ENCODE measurements at regions not wholly inside any gene's neighbourhood (a gene's known extent, or its start where the extent isn't known, plus 50 kb on each side); places are given as distances from the start of the nearest gene placed in this dataset.

DNA sequence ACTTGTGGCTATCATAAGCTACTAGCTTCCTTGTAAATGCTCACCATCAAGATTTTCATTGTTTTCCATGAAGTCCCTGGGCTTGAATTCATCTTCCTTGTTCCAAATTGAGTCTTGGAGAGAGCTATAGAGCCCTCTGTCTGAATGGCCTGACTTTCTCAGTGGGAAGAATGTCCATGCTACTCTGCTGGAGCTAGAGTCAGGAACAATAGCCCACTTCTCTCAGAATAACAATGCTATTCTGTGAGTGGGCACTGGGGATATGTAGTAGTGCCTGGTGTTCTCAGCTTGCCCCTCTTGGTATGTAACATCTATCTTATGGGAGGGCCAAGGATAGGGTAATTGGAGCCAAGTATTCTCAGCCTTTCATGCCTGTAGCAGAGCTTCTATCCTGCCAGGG is 127.6 kb upstream of the TRHDE start:
- TF ChIP-seq, protein P1, sequence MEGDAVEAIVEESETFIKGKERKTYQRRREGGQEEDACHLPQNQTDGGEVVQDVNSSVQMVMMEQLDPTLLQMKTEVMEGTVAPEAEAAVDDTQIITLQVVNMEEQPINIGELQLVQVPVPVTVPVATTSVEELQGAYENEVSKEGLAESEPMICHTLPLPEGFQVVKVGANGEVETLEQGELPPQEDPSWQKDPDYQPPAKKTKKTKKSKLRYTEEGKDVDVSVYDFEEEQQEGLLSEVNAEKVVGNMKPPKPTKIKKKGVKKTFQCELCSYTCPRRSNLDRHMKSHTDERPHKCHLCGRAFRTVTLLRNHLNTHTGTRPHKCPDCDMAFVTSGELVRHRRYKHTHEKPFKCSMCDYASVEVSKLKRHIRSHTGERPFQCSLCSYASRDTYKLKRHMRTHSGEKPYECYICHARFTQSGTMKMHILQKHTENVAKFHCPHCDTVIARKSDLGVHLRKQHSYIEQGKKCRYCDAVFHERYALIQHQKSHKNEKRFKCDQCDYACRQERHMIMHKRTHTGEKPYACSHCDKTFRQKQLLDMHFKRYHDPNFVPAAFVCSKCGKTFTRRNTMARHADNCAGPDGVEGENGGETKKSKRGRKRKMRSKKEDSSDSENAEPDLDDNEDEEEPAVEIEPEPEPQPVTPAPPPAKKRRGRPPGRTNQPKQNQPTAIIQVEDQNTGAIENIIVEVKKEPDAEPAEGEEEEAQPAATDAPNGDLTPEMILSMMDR (IDR thresholded peaks at IDR 0.05; ENCODE audit: low read depth, low read length) = no peak
- CTCF ChIA-PET = no interaction called here
- POLR2A ChIA-PET = no interaction called here
- DNase-seq (ENCODE audit: low read depth, low spot score) = no peak
- H3K27me3 ChIP-seq (ENCODE audit: control insufficient read depth, insufficient read depth, low read length) = peaks cover 5% of the 10 kb centered on the region
- H3K4me3 ChIP-seq (ENCODE audit: low read depth, low read length) = no peak overlapping the region
- H3K27ac ChIP-seq (ENCODE audit: low read depth, low read length) = no peak overlapping the region
- no peaks in the 10 kb centered on the region; the same call in 1 of the 2 replicates for H3K9me3 ChIP-seq (ENCODE audit: control insufficient read depth, insufficient read depth, low read length)

DNA sequence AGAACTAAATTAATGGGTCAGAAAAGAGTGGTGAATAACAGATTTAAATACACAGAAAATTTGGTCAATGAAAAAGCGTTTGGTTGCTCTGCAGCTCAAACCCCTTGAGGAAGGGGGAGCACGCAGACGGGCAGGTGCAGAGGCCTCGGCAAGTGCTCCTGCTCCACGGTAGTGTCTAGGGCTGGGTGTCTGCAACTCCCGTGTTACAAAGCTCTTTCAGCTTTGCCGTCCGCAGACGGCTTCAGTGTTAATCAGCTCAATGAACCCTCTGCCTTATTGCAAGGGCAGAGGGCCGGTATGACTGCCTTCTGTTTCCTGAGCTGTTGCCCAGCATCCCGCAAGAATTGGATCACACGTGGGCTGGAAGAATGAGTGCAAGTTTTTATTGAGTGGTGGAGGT is 125.7 kb upstream of the TRHDE start:
- POLR2A ChIA-PET = no interaction called here
- H3K27me3 ChIP-seq (ENCODE audit: control insufficient read depth, insufficient read depth, low read length) = peaks cover 5% of the 10 kb centered on the region
- no peak overlapping the region for H3K4me3 ChIP-seq (ENCODE audit: low read depth, low read length)
- CTCF ChIA-PET = no interaction called here
- TF ChIP-seq, protein P1 (IDR thresholded peaks at IDR 0.05; ENCODE audit: low read depth, low read length) = no peak
- no peak overlapping the region for H3K27ac ChIP-seq (ENCODE audit: low read depth, low read length)
- no peaks in the 10 kb centered on the region; the same call in 1 of the 2 replicates for H3K9me3 ChIP-seq (ENCODE audit: control insufficient read depth, insufficient read depth, low read length)
- no peak for DNase-seq (ENCODE audit: low read depth, low spot score)

DNA sequence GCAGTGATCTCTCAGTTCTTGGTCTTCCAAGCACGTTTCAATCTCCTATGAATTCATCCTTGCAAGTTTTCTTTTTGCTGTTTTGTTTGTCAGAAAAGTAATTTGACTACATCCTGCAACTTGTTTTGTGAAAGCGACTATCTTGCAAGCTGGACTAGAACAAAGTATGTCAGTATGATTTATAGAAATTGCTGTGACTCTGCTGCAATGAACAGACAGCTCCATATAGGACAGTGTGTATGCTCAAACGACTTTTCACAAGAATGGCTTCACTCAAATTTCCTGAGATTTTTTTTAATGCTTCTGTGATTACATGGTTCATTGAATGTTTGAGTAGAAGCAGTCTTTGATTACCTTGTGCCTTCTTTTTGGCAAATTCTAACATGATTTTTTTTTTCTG is 123.5 kb upstream of the TRHDE start:
- ChIA-PET CTCF (interaction anchor here (0.7 kb wide), 1 partner anchor 302 kb away, joined by 5 read pairs; no protein-coding TSS in a partner anchor), POLR2A (no interaction called here)
- no peaks in the 10 kb centered on the region; the same call in 1 of the 2 replicates for H3K9me3 ChIP-seq (ENCODE audit: control insufficient read depth, insufficient read depth, low read length)
- H3K27me3 ChIP-seq (ENCODE audit: control insufficient read depth, insufficient read depth, low read length) = peaks cover 5% of the 10 kb centered on the region
- DNase-seq (ENCODE audit: low read depth, low spot score) = no peak
- TF ChIP-seq, protein P1 (IDR thresholded peaks at IDR 0.05; ENCODE audit: low read depth, low read length) = no peak
- no peak overlapping the region for H3K27ac ChIP-seq (ENCODE audit: low read depth, low read length)
- H3K4me3 ChIP-seq (ENCODE audit: low read depth, low read length) = no peak overlapping the region

GRCh38 chr12:72162875-72163274 is 109.3 kb upstream of the TRHDE start:
- Histone ChIP-seq H3K9me3 (ENCODE audit: control insufficient read depth, insufficient read depth, low read length) (no peaks in the 10 kb centered on the region), H3K27ac (ENCODE audit: low read depth, low read length) (no peak overlapping the region), H3K27me3 (ENCODE audit: control insufficient read depth, insufficient read depth, low read length) (no peaks in the 10 kb centered on the region), H3K4me3 (ENCODE audit: low read depth, low read length) (no peak overlapping the region)
- no peak for DNase-seq (ENCODE audit: low read depth, low spot score)
- ChIA-PET CTCF (no interaction called here), POLR2A (interaction anchor here (0.6 kb wide), 1 partner anchor 45 kb away, joined by 4 read pairs; no protein-coding TSS in a partner anchor)
- TF ChIP-seq, protein P1 (IDR thresholded peaks at IDR 0.05; ENCODE audit: low read depth, low read length) = no peak

DNA sequence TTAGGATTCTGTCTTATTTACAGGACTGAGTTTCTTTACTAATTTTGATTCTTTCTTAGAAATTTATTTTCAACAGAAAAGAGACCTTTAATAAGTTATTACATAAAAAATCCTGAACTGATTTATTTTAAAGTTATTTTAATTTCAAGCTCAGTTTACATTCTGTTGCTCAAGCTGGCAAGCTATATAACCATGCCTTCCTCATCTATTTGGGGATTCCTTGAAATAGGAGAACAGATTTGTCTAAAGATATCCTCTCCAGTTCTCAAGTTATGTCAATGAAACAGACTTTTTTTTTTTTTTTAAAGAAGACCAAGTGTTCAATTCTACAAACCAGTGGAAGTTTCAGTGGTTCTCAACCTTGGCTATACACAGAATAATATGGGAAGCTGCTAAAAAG is 103.3 kb upstream of the TRHDE start:
- Histone ChIP-seq H3K9me3 (ENCODE audit: control insufficient read depth, insufficient read depth, low read length) (no peaks in the 10 kb centered on the region), H3K4me3 (ENCODE audit: low read depth, low read length) (no peak overlapping the region), H3K27me3 (ENCODE audit: control insufficient read depth, insufficient read depth, low read length) (no peaks in the 10 kb centered on the region), H3K27ac (ENCODE audit: low read depth, low read length) (no peak overlapping the region)
- ChIA-PET POLR2A (no interaction called here), CTCF (no interaction called here)
- TF ChIP-seq, protein P1 (IDR thresholded peaks at IDR 0.05; ENCODE audit: low read depth, low read length) = no peak
- no peak for DNase-seq (ENCODE audit: low read depth, low spot score)

Measured in AG04450 (cell line).